NCI-H2081 treated with DMSO at 0.1 percent for 48 hours (cell line): ENCODE measurements at regions not wholly inside any gene's neighbourhood (a gene's known extent, or its start where the extent isn't known, plus 50 kb on each side); places are given as distances from the start of the nearest gene placed in this dataset.
"Not testable (repeated sequence)": the region's sequence is repeated elsewhere in the genome, so short reads cannot be mapped to it uniquely, and the experiment has no call there.

Experiments
- DNase-seq: peaks from one replicate; lab custom pipeline; 2025; lab: John Stamatoyannopoulos, UW

- no peak for DNase-seq
Measured at GRCh38 chr2:66103581-66103980, 331.3 kb upstream of the MEIS1 start.

- DNase-seq = no peak
Measured at GRCh38 chr2:66101206-66101605, 333.7 kb upstream of the MEIS1 start.

GRCh38 chr2:66095820-66096345 lies 339.0 kb upstream of the MEIS1 start:
- DNase-seq = no peak

DNA sequence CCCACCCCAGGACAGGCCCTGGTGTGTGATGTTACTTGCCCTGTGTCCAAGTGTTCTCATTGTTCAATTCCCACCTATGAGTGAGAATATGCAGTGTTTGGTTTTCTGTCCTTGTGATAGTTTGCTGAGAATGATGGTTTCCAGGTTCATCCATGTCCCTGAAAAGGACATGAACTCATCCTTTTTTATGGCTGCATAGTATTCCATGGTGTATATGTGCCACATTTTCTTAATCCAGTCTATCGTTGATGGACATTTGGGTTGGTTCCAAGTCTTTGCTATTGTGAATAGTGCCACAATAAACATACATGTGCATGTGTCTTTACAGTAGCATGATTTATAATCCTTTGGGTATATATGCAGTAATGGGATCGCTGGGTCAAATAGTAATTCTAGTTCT lies 340.2 kb upstream of the MEIS1 start:
- DNase-seq = not testable (repeated sequence)

DNA sequence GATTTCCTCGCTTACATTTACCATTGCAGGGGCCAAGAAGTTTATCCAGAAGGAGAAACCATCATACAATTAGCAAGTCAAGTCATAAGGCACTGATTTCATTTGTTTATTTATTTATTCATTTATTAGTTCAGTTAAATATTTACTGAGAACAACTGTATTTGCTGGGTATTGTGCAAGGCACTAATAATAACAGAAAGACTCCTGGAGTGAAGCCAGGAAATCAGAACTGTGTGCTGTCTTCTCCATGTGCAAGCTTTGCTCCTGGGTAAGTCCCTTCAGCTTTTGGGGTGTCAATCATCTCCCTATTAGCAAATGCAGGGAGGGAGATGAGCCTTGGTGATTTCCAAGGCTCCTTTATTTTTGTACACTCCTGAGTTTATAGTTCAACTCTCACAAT lies 341.6 kb upstream of the MEIS1 start:
- no peak for DNase-seq

GRCh38 chr2:66084948-66085590 lies 349.9 kb upstream of the MEIS1 start:
- no peak for DNase-seq

DNA sequence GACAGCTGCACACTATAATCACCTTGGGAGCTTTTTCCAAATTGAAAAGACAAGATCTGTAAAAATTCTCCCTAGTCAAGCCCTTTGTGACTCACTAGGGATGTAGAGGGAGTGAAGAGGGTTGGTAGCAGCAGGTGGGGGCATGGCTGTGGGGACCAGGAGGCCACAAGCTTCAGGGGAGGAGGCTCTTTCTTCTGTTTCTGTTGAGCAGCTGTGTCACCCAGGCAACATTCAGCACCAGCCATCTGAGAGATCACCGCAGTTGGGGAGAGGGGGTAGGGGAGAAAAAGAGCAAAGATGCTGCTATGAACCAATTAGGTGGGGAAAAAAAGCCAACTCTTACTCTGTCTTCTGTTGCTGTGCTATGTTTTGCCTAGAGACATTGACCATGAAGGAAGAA lies 352.3 kb upstream of the MEIS1 start:
- no peak for DNase-seq

DNA sequence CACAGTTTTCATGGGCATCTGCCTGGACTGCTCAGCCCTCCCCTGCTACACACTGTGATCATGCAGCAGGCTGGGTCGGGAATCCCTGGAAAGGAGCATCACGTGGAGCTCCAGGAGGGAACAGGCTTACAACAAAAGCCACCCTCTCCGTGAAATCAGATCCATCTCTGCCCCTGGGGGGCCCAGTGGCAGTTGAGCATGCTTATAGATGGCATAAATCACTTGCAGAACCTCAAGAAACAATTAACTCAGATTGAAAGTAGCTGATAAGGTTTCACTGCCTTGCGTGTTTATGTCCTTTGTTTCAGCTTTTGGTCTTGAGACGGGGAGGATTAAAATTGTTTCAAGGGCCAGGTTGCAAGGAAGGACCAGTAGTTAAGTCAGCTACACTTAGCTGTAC lies 354.8 kb upstream of the MEIS1 start:
- DNase-seq = no peak

DNA sequence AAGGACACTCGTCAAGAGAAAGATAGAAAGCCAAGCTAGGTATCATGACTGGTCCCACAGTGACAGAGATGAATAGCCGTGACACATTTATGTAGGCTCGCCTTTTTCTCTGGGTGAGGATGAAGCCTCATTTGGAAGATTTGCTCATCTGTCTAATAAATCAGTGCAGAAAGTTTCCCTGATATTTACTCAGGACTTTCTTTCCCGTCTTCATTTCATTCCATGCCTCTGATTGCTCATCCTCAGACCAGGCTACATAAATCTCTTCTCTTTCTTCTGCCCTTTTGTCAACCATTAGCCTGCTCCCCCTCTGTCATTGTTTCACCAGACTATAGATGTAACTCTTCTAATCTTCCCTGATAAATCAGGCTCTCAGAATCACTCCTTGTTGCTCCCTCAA lies 361.8 kb upstream of the MEIS1 start:
- no peak for DNase-seq

DNA sequence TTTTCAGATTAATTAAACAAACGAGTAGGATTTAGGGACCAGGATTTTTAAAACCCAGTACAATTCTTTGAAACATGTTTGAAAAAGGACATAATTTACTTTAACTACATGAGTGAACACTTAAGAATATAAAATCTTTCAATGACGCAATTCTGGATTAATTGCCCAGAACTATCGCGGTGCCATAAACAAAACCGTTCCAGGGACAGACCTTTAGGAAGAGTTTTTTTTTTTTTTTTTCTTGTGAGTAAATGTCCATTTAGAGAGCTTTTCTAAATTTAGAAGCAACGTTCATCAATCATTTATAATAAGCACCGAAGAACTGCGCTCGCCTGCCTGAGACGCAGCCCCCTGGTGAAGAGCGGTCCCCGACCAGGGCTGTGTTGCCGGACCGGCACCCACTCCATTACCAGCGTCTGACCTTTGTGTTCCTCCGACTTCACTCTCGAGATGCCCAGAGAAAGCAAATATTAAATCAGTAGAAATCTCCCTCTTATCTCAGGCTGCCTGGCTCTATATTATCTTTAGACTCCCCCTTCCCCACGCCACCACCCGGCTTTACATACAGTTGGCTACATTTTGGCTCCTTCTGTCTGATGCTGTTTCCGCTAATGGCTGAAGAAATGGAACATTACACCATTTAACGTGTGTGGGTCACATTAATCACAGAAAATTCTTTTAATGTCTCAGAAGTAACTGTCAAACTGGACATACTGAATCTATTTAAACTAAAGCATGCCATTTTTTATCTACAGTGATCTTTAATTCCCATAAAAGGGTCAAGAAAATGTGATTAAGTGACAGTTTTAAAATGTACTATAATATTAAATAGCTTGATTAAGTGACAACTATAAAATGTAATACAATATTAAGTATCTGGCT lies 364.0 kb upstream of the MEIS1 start:
- DNase-seq = no peak

- DNase-seq = no peak
Measured at GRCh38 chr2:66069937-66070720, 364.8 kb upstream of the MEIS1 start.

DNA sequence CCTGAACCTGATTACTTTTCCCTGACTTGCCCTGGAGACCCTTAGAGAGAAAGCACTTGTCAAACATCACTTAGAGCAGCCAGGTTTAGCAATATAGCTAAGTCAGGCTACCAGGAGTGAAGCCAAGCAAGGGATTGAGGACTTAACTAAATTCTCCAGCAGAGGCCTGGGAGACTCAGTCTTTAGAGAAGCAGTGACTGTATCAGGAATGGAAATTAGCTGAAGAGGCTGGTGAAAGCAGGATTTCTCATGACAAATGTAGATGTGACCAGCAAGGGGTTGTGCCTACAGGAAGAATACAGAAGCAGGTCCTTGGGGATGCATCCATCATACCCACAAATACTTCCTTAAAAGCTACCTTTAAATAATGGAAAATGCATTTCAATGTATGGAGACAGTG lies 368.9 kb upstream of the MEIS1 start:
- DNase-seq = no peak

DNA sequence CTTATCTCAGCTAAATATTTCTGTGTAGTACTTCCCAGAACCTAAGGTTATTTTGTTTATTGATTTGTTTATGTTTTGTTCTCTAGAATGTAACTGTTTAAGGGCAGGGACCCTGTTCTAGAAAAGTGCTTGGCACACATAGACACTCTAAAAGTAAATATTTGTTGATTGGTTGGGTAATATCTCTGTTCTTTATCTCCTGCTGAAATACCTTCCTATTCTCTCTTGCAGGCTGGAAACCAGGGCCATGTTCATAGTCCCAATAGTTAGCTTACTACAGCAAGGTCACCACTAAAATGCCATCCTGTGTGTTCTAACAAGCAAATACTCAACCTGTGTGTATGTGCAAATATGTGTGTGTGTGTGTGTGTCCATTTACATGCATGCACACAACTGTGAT lies 375.6 kb upstream of the MEIS1 start:
- DNase-seq = no peak

GRCh38 chr2:66058675-66059074 lies 376.2 kb upstream of the MEIS1 start:
- no peak for DNase-seq

DNA sequence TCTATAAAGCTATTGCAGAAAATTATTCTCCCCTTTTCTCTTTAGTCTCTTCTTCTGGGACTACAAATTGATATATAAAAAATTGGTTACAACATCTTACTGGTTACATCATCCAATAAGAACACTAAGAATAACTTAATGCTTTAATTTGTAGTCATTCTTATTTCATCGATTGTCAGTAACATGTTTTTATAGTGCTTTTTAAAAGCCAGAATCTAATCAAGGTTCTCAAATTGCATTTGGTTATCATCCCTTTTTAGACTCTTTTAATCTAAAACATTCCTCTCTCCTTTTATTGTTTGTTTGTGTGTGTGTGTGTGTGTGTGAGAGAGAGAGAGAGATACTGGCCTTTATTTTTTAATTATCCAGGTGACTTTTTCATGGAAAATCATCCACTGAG lies 377.1 kb upstream of the MEIS1 start:
- DNase-seq = no peak

DNA sequence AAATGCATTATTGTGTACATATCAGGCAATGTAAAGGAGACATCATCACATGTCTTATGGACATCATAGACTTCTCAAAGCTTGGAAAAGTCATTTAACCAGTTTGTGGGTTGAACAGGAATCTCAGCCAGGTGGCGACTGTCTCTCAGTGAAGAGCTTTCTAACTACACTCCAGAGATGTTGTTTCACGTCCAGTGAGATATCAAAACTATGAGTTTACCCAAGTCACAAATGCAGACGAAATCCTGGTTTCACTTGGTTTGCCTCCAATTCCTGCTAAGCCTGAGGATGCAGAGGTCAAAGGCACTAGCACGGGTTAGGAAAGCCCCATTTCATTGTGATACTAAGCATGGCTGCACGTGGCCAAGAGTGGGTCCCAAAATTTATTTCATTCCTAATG lies 384.5 kb upstream of the MEIS1 start:
- DNase-seq = no peak

- no peak for DNase-seq
Measured at GRCh38 chr2:66048667-66049066, 386.3 kb upstream of the MEIS1 start.

DNA sequence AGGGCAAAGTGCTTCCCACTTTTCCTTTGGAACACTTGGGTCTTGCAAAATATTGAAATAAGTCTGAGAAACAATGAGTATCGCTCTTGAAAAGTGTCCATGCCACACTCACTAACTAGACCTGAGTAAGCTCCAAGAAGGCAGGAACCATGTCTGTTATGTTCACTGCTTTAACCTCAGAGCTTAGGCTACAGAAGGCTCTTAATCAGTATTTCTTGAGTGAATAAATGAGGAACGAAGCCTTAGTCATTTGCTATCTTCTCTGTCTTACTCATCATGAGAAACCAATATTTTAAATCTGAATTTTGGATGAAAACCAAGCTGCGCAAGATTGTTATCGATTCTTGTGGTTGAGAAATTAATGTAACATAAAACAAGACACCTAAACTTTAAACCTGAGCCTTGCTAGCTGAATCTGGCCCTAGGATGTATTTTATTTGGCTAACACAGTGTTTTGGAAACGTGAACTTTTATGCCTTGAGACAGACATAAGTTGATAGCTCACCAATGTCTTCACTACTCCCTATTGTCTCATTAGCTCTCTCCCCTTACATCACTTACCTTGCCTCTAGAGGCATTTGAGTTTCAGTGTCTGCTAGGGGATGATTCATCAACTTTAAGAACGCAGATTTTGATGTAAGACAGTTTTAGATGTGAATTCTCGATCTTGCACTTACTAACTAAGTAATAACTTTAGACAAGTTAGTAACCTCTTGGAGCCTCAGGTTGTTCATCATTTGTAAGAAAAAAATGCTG lies 392.8 kb upstream of the MEIS1 start:
- DNase-seq = no peak

- no peak for DNase-seq
Measured at GRCh38 chr2:66036948-66037347, 398.0 kb upstream of the MEIS1 start.

GRCh38 chr2:66034467-66034866 lies 400.5 kb upstream of the MEIS1 start:
- no peak for DNase-seq

DNA sequence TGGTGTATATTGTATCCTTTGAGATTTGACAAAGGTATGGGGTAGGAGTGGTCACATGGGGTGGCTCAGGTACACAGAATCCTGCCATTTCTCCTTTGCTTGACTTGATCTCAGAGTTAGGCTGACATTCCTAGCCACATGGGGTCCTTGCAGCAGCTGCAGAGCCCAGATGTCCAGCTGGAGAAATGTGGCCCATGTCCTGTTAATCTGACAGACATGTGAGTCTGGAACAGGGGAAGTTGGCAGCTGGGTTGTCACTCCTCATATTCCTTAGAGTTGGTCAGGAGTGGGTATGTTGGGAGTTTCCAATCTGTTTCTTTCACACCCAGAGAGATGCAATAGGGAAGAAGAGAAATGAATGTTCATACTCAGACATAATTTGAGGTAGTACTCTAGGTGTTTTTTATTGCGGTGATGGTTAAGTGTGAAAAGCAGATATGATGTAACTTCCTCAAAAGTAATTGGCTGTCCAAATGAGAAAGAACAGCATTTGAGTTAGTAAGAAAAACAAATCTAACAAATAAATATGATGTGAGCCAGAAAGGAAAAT lies 402.6 kb upstream of the MEIS1 start:
- DNase-seq = no peak

GRCh38 chr2:66031236-66031635 lies 403.7 kb upstream of the MEIS1 start:
- no peak for DNase-seq
